22Rv1 (cell line): ENCODE measurements at regions not wholly inside any gene's neighbourhood (a gene's known extent, or its start where the extent isn't known, plus 50 kb on each side); places are given as distances from the start of the nearest gene placed in this dataset.

ENCODE experiments used
- H3K27ac ChIP-seq: fragments of 450-650 bp; 2 replicates; pipeline ENCODE4 v1.5.1; 2017
- CTCF ChIP-seq: fragments of 450-650 bp; IDR thresholded peaks from 2 replicates; pipeline ENCODE4 v1.5.1; 2017; ENCODE audit warnings: mild to moderate bottlenecking
- ZFX ChIP-seq: fragments of 450-650 bp; IDR thresholded peaks from 2 replicates; pipeline ENCODE4 v1.6.1; 2017; ENCODE audit warnings: antibody characterized with exemption, borderline replicate concordance

- no peak overlapping the region for H3K27ac ChIP-seq
- TF ChIP-seq CTCF (no peak), ZFX (no peak)
Measured at GRCh38 chr17:33583518-33584417, 290.7 kb upstream of the ASIC2 start.

GRCh38 chr17:33593991-33594390 lies 300.9 kb upstream of the ASIC2 start:
- no peak overlapping the region for H3K27ac ChIP-seq
- TF ChIP-seq ZFX = no peak
- TF ChIP-seq CTCF = no peak

- no peak overlapping the region for H3K27ac ChIP-seq
- TF ChIP-seq CTCF = no peak
- no peak for TF ChIP-seq ZFX
Measured at GRCh38 chr17:33595828-33596227, 302.7 kb upstream of the ASIC2 start.

- TF ChIP-seq CTCF = no peak
- no peak for TF ChIP-seq ZFX
- H3K27ac ChIP-seq = no peak overlapping the region
Measured at GRCh38 chr17:33596899-33597298, 303.8 kb upstream of the ASIC2 start.

GRCh38 chr17:33598797-33599196 lies 305.7 kb upstream of the ASIC2 start:
- no peak overlapping the region for H3K27ac ChIP-seq
- TF ChIP-seq ZFX (no peak), CTCF (no peak)

- H3K27ac ChIP-seq = no peak overlapping the region
- TF ChIP-seq ZFX (no peak), CTCF (no peak)
Measured at GRCh38 chr17:33602981-33603380, 309.9 kb upstream of the ASIC2 start.

GRCh38 chr17:33603789-33604188 lies 310.7 kb upstream of the ASIC2 start:
- H3K27ac ChIP-seq = no peak overlapping the region
- TF ChIP-seq ZFX (no peak), CTCF (no peak)
